ENCODE measurements at regions not wholly inside any gene's neighbourhood (a gene's known extent, or its start where the extent isn't known, plus 50 kb on each side); places are given as distances from the start of the nearest gene placed in this dataset.
A peak's percentile ranks its signal among the peaks of the same experiment; 100 is the strongest.

GRCh38 chr11:111444040-111444439 lies 65.0 kb upstream of the POU2AF1 start:
- intact Hi-C loops (cut with DNase I): no loop called here
- DNase-seq: no peak
- peaks cover 5 to 38% (median 19%) of the 10 kb centered on the region in 3 donors for H3K4me1 ChIP-seq
- TF ChIP-seq POLR2A (IDR thresholded peaks at IDR 0.05): no peak
- TF ChIP-seq, protein P1, sequence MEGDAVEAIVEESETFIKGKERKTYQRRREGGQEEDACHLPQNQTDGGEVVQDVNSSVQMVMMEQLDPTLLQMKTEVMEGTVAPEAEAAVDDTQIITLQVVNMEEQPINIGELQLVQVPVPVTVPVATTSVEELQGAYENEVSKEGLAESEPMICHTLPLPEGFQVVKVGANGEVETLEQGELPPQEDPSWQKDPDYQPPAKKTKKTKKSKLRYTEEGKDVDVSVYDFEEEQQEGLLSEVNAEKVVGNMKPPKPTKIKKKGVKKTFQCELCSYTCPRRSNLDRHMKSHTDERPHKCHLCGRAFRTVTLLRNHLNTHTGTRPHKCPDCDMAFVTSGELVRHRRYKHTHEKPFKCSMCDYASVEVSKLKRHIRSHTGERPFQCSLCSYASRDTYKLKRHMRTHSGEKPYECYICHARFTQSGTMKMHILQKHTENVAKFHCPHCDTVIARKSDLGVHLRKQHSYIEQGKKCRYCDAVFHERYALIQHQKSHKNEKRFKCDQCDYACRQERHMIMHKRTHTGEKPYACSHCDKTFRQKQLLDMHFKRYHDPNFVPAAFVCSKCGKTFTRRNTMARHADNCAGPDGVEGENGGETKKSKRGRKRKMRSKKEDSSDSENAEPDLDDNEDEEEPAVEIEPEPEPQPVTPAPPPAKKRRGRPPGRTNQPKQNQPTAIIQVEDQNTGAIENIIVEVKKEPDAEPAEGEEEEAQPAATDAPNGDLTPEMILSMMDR (IDR thresholded peaks at IDR 0.05): no peak
- no peaks in the 10 kb centered on the region for H3K9me3 ChIP-seq
- H3K4me3 ChIP-seq: no peak overlapping the region
- H3K27me3 ChIP-seq: no peaks in the 10 kb centered on the region
- H3K27ac ChIP-seq: no peak overlapping the region
- H3K36me3 ChIP-seq: no peaks in the 10 kb centered on the region

DNA sequence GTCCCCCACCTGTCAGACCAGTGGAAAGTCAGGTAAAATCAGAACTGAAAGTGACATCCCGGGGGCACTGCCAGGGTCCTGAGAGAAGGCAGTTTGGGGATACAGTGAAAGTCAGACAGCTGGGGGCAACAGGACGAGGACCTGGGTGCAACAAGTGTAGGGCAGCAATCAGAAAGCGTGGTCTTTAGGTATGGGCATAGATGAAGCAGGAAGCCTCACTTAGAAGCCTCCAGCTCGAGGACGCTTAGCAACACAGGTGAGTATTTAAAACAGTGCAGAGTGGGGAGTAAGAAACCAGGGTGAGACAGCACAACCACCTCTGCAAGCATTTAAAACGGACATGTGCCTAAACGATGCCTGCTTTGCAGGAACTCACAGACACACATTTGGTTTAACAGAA lies 64.6 kb upstream of the POU2AF1 start:
- TF ChIP-seq, protein P1 (IDR thresholded peaks at IDR 0.05): no peak
- TF ChIP-seq POLR2A (IDR thresholded peaks at IDR 0.05): no peak
- no peaks in the 10 kb centered on the region for H3K9me3 ChIP-seq
- WGBS, 2 donors: 72 to 75% methylated on average over 7 of the region's 7 CpGs
- no peak overlapping the region for H3K4me3 ChIP-seq
- H3K4me1 ChIP-seq: peaks cover 5 to 38% (median 19%) of the 10 kb centered on the region in 3 donors
- H3K27ac ChIP-seq: no peak overlapping the region
- intact Hi-C loops (cut with DNase I): no loop called here
- H3K27me3 ChIP-seq: no peaks in the 10 kb centered on the region
- H3K36me3 ChIP-seq: no peaks in the 10 kb centered on the region
- no peak for DNase-seq

DNA sequence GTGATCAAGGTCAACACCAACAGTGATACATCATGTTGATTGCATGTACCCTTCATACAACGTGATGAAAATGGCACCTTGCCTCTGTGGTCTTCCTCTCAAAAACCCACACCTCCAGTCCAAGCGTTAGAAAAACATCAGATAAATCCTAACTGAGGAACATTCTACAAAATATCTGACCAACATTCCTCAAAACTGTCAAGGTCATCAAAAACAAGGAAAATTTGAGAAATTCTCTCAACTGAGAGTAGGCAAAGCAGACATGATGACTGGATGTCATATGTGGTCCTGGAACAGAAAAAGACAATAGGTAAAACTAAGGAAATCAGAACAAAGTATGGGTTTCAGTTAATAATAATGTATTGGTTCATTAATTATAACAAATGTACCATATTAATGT lies 64.0 kb upstream of the POU2AF1 start:
- 75 to 86% methylated on average over 2 of the region's 2 CpGs for WGBS, 2 donors
- intact Hi-C loops (cut with DNase I): no loop called here
- no peak for TF ChIP-seq POLR2A (IDR thresholded peaks at IDR 0.05)
- TF ChIP-seq, protein P1 (IDR thresholded peaks at IDR 0.05): no peak

DNA sequence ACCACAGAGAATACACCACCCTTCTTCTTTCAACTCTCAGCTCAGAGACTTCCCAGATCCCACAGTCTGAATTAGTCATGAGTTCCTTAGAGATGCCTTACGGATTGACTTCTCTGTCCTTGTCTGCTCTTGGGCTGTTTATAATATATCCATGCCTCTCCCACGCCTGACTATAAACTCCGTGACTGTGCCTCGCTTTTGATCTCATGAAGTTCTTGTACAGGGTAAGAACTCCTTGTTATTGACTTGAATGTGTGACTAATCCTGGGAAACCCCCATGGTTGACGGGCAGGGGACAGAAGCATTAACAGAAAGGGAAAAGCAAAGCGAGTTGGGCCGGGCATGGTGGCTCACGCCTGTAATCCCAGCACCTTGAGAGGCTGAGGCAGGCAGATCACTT lies 62.4 kb upstream of the POU2AF1 start:
- Histone ChIP-seq H3K9me3 (no peaks in the 10 kb centered on the region), H3K4me3 (no peak overlapping the region), H3K27me3 (no peaks in the 10 kb centered on the region), H3K4me1 (peaks cover 13 to 47% (median 24%) of the 10 kb centered on the region in 3 donors), H3K27ac (peak overlapping the region in 3 of 4 donors; percentile 51 to 69 (median 65)), H3K36me3 (no peaks in the 10 kb centered on the region)
- WGBS, 2 donors: 12 to 13% methylated on average over 7 of the region's 8 CpGs
- no peak for DNase-seq
- intact Hi-C loops (cut with DNase I): no loop called here
- TF ChIP-seq POLR2A (IDR thresholded peaks at IDR 0.05): no peak
- TF ChIP-seq, protein P1 (IDR thresholded peaks at IDR 0.05): no peak

More for the DNA sequence above, 64.0 kb upstream of the POU2AF1 start:
- Histone ChIP-seq H3K36me3 (no peaks in the 10 kb centered on the region), H3K4me3 (no peak overlapping the region), H3K27ac (no peak overlapping the region), H3K9me3 (no peaks in the 10 kb centered on the region), H3K27me3 (no peaks in the 10 kb centered on the region), H3K4me1 (peaks cover 5 to 38% (median 19%) of the 10 kb centered on the region in 3 donors)
- DNase-seq: no peak

DNA sequence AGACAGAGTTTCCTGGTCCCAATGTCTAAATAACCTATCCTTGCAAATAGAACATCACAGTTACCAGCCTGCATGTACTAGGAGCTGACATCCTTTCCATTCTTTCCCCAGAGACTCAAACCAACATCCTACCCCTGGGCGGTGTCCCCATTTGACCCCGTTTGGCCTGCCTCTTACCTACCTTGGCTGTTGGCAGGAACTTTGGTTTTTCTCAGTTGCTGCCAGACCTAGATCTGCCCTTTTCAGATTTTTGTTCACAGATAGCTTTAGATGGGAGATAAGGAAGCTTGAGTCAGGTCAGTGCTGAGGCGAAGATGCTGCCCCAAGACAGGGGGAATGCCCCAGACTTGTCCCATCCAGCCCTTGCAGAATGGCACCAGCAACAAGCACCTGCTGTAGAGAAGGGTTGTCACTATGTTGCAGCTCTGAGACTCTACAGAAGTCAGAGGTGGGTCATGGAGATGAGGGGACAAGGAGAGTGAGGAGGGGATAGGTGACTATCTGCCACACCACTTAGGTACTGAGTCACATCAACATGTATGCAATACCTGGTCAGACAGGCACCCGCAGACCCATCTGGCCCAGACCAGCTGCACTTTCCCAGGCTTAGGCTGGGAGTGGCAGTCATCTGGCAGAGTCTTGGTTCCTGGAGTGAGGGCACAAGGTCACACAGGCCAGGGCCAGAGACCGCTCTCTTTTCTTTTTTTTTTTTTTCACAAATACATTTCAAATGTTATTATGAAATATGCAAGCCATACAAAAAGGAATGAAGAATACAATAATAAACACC lies 61.5 kb upstream of the POU2AF1 start:
- Histone ChIP-seq H3K27ac (peak overlapping the region; percentile 31 to 69 (median 60)), H3K4me1 (peaks cover 13 to 45% (median 20%) of the 10 kb centered on the region in 3 donors), H3K27me3 (no peaks in the 10 kb centered on the region), H3K9me3 (no peaks in the 10 kb centered on the region), H3K36me3 (no peaks in the 10 kb centered on the region), H3K4me3 (no peak overlapping the region)
- no peak for DNase-seq
- intact Hi-C loops (cut with DNase I): no loop called here
- 70 to 71% methylated on average over 3 to 5 of the region's 5 CpGs for WGBS, 2 donors
- TF ChIP-seq, protein P1 (IDR thresholded peaks at IDR 0.05): no peak
- no peak for TF ChIP-seq POLR2A (IDR thresholded peaks at IDR 0.05)
